ENCODE measurements at regions not wholly inside any gene's neighbourhood (a gene's known extent, or its start where the extent isn't known, plus 50 kb on each side); places are given as distances from the start of the nearest gene placed in this dataset.

- DNase-seq = no peak
Measured at GRCh38 chr6:20313960-20314530, 87.6 kb upstream of the E2F3 start.

DNA sequence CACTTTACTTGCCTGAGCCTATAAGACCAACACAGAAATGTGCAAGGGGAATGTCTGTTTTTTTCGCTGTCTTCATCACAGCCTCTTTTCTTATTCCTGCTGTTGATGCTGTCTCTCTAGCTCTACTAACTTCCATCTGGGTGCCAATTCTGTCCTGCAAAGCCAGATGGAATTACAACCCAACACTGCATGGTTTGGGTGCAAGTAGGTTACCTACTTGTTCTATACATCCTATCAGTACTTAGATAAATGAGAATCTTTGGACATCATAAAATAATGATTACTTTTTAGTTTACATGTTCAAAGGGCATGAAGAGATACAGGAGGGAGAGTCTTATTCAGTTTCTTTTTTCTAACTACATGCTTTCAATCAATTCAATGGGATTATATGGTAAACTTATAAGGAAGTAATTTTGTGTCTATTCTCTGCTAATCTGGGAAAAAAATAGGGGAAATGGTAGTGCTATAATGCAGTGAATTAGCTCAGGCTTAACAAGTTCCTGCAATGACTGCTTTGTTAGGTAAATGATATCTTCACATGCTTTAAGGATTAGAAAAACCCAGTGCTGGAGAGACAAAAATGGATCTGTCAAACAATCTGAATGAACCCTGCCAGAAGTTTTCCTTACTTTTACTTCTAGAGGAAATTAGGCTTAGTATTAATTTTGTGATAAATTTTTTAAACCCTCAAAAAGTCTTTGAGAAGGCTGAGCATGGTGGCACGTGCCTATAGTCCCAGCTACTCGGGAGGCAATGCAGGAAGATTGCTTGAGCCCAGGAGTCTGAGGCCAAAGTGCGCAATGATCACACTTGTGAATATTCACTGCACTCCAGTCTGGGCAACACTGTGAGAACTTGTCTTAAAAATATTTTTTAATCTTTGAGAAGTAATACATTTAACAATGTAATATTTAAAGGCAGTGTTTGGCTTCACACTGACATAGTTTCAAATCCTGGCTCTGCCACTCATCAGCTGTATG, 86.5 kb upstream of the E2F3 start:
- no peak for DNase-seq

DNA sequence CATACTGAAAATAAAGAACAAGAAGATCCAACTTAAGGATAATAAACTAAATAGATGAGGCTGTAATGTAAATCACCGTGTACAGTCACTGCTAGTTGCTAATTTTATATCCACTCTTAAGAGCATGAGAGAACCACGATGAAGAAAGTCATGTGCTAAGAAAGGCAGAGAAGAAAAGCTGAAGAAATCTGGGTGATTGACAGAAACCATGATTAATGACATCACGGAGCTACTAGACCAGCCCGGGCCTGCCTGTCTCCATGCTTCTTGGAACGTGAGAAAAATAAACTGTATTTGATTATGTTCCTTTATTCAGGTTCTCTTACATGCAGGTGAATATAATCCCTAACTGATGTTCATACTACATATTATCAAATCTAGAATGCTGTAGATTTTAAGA, 84.2 kb upstream of the E2F3 start:
- no peak for DNase-seq

DNA sequence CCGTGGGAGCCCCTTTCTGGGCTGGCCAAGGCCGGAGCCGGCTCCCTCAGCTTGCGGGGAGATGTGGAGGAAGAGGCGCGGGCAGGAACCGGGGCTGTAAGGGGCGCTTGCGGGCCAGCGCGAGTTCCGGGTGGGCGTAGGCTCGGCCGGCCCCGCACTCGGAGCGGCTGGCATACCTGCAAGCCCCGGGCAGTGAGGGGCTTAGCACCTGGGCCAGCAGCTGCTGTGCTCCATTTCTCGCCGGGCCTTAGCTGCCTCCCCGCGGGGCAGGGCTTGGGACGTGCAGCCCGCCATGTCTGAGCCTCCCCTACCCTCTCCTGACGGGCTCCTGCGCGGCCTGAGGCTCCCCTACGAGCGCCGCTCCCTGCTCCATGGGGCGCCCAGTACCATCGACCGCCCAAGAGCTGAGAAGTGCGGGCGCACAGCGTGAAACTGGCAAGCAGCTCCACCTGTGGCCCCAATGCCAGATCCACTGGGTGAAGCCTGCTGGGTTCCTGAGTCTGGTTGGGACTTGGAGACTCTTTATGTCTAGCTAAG, 82.8 kb upstream of the E2F3 start:
- no peak for DNase-seq

- DNase-seq = no peak
Measured at GRCh38 chr6:20319520-20320357, 81.9 kb upstream of the E2F3 start.

- DNase-seq = no peak
Measured at GRCh38 chr6:20325641-20326421, 75.8 kb upstream of the E2F3 start.

DNA sequence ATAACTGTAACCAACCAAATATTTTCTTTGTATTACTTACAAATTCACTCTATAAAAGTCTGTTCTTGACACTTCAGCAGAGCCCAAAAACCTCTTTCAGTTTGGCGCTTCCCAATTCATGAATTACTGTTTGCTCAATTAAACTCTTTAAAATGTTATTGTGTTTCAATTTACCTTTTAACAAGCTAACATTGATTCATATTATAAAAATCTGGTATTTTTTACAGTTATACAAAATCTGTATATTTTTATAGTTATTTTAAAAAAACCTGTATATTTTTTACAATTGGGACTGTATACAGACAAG, 75.3 kb upstream of the E2F3 start:
- DNase-seq = no peak

DNA sequence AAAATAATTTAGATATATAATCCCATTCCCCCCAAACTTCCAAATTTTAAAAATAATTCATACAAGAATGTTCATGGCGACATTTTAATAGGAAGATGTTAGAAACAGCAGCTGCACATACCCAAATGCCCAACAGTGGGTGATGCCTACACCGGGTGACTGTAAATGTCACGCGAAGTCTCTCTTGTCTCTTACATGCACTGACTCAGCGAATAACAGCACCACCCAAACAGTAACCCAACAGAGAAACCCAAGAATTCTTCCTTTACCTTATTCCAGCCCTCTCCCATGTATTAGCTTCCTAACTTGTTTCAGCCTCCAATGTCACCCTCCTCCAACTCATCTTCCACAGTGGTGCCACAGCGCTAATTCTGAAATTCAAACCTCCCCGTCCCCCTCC, 74.5 kb upstream of the E2F3 start:
- no peak for DNase-seq

GRCh38 chr6:20328266-20328923, 73.3 kb upstream of the E2F3 start:
- no peak for DNase-seq

DNA sequence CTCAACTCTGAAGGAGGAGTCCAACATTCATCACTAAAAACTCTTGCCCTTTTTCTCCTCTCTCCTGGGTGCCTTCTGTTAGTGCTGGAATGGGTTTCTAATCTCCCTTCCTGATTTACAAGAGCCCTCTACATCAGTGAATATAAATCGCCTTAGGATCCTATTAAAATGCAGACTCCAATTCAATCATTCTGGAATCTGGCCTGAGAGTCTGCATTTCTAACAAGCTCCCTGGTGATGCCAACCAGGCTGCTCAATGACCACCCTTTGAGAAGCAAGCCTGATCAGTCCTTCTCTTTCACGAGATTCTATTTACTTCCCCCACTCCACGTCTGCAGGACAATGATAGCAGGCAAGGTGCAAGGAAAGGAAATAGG, 72.8 kb upstream of the E2F3 start:
- DNase-seq = no peak

- no peak for DNase-seq
Measured at GRCh38 chr6:20331042-20331441, 70.6 kb upstream of the E2F3 start.

GRCh38 chr6:20331625-20332024, 70.1 kb upstream of the E2F3 start:
- no peak for DNase-seq

DNA sequence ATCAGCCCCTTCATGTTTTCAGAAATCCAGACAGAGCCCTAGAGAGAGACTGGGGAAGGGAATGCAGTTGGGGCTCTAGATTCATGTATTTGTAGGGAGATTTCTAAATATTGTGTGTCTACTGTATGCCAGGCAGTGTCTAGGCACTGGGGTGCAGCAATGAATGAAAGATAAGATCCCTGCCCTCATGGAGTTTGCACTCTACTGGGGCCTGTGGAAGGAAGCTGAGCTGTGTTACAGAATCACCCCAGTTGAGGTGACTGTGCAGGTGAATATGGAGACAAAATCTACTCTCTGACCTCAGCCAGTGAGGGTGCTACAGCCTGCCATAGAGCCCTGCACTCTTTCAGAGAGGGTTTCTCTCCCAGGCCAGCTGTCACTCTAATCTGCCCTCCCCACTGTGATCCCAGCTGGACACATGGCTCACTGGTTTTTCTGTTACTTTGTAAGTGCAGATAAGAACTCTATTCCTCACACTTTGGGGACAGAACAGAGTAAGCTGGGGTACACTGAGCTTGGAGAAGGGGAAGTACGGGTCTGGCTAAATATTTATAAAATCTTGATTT, 69.2 kb upstream of the E2F3 start:
- DNase-seq = no peak

DNA sequence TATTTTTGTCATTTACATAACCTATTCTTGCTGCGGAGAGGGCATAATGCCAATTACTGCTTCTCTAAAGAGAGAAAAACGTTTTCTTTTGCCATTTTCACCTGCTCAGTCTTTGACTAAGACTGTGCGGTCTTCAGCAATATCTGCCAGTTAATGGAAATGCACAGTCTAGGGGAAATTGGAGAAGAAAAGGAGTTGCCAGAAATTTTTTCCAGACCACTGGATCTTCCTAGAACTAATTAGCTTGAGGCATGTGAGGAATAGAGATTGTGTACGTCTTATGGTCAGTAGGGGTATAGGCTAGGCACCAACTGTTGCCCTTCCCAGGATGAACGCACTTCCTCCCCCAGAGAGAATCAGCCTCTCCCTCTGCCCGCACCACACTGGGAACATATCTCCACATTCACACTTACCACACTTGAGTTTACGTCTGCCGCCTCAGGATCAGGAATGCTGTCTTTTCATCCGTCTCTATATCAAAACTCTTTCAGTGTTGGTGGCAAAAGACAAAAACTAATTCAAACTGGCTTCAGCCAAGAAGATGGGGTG, 67.9 kb upstream of the E2F3 start:
- DNase-seq = no peak

DNA sequence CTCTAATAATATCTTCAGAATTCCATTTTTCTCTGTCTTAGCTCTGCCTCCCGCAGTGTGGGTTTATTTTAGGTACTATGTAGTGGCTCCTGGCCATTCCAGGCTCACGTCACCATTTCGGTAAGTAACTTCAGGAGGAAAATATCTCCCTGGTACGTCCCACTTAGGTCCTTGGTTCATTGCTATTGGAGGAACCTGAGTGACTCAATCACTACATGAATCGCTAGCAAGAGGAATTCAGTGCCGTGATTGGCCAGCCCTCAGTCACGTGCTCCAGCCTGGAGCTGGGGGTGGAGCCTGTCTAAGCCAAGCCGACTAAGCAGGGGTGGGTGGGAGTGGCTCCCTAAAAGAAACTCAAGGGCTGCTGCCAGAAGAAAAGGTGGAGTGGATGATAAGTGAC, 67.3 kb upstream of the E2F3 start:
- no peak for DNase-seq

GRCh38 chr6:20334962-20335361, 66.7 kb upstream of the E2F3 start:
- no peak for DNase-seq

DNA sequence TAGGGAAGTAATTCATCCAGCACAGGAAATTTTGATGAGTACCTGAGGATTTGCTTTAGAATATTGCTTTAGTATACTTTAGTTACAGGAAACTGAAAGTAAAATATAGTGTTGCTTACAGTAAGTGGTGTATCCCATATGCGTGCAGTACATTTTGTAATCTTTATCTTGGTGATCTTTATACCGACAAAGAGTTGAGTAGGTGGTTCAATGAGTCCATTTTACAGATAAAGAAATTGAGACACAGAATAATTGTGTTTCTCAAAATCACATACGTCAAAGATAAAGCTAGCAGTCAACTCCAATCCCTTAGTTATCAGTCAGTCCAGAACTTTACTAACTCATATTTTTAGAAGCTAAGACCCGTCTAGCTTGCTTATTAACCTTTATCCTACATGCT, 65.8 kb upstream of the E2F3 start:
- no peak for DNase-seq

- DNase-seq = no peak
Measured at GRCh38 chr6:20338156-20338555, 63.5 kb upstream of the E2F3 start.

GRCh38 chr6:20340068-20340848, 61.4 kb upstream of the E2F3 start:
- DNase-seq = no peak

- no peak for DNase-seq
Measured at GRCh38 chr6:20341096-20341495, 60.6 kb upstream of the E2F3 start.

DNA sequence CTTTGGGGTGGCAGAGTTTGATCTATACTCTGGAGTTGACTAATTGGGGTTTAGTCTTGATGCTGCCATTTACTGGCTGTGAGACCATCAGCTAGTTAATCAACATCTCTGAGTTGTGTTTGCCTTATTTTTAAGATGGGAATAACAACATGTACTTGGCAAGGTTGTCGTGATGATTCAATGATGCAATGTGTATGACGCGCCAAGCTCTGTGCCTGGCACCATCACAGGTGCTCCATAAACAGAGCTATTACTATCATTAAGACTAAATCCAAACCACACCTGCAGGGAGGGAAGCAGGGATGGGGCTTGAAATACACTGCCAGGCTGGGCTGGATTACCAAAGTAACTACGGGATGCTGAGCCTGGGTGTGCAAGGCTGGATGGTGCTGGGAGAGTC, 60.1 kb upstream of the E2F3 start:
- DNase-seq = no peak
